Fibroblast of lung (primary cell): ENCODE measurements at regions not wholly inside any gene's neighbourhood (a gene's known extent, or its start where the extent isn't known, plus 50 kb on each side); places are given as distances from the start of the nearest gene placed in this dataset.

Source experiments
- CTCF ChIP-seq, 2 donors: IDR thresholded peaks in 1 of 2; conservative IDR thresholded peaks in 1 of 2; 1 replicate in 1 of 2; 2 replicates in 1 of 2; pipeline ENCODE4 v1.5.1; 2011 to 2012; ENCODE audit warnings: low read length in 2 of 2, control low read depth in 1 of 2, inconsistent platforms in 1 of 2, low read depth in 1 of 2, mild to moderate bottlenecking in 1 of 2
- EZH2 ChIP-seq: IDR thresholded peaks from 2 replicates; pipeline ENCODE4 v1.5.1; 2012; ENCODE audit warnings: low read length, control low read depth, mild to moderate bottlenecking; ENCODE audit errors: missing control alignments

DNA sequence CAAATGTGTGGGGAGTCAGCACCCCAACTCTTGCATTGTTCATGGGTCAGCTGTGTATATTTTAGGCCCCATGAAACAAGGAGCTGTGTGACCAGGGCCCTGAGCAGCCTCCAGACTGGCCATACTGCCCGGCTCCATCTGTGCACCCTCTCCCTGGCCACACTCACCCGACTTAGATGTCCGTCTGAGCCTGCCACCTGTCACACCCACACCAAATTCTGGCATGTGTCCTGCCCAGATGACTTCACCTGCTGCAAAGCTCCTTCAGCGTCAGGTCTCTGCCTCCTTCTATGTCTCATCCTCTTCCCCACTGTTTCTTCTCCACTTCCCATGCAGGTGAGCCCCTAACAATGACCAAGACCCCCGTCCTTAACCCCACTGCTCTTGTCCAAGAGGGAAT is 88.1 kb upstream of the THBS2 start:
- TF ChIP-seq EZH2 (no peak), CTCF (conservative IDR thresholded peaks at IDR 0.05 in 1 of 2, IDR thresholded peaks at IDR 0.05 in 1 of 2; ENCODE audit: low read depth in 1 of 2, low read length in 2 of 2) (no peak)
